MM.1S (cell line): ENCODE measurements at regions not wholly inside any gene's neighbourhood (a gene's known extent, or its start where the extent isn't known, plus 50 kb on each side); places are given as distances from the start of the nearest gene placed in this dataset.

Experiments
- DNase-seq: peaks from one replicate; pipeline ENCODE4 v3.0.0-alpha.2; 2015
- H2AFZ ChIP-seq: fragments of 300-600 bp; sonication (generic); 2 replicates; pipeline ENCODE4 v1.6.0; 2016; ENCODE audit warnings: antibody characterized with exemption, low read length
- H3F3A ChIP-seq: fragments of 300-600 bp; sonication (generic); 2 replicates; pipeline ENCODE4 v1.6.1; 2016; ENCODE audit warnings: mild to moderate bottlenecking, antibody characterized with exemption, low read length, moderate library complexity, mixed read lengths; ENCODE audit not compliant: insufficient read depth
- H3K27ac ChIP-seq: fragments of 300-600 bp; sonication (generic); 2 replicates; pipeline ENCODE4 v1.5.1; 2016; ENCODE audit warnings: mild to moderate bottlenecking, low read length
- H3K27me3 ChIP-seq: fragments of 300-600 bp; sonication (generic); replicated peaks from 2 replicates; pipeline ENCODE4 v1.6.0; 2016; ENCODE audit warnings: low read length; ENCODE audit not compliant: insufficient read depth
- H3K36me3 ChIP-seq: fragments of 300-600 bp; sonication (generic); replicated peaks from 2 replicates; pipeline ENCODE4 v1.6.1; 2016; ENCODE audit warnings: mild to moderate bottlenecking, low read length, mixed read lengths; ENCODE audit not compliant: insufficient read depth
- H3K4me1 ChIP-seq: fragments of 300-600 bp; sonication (generic); 2 replicates; pipeline ENCODE4 v1.6.1; 2016; ENCODE audit warnings: low read length, mixed read lengths
- H3K4me2 ChIP-seq: fragments of 300-600 bp; sonication (generic); 2 replicates; pipeline ENCODE4 v1.6.0; 2016; ENCODE audit warnings: low read depth, low read length
- H3K4me3 ChIP-seq: fragments of 300-600 bp; sonication (generic); 2 replicates; pipeline ENCODE4 v1.5.1; 2016; ENCODE audit warnings: low read length, mixed read lengths
- H3K79me2 ChIP-seq: fragments of 300-600 bp; sonication (generic); 2 replicates; pipeline ENCODE4 v1.6.1; 2016; ENCODE audit warnings: mixed run types, low read length, mixed read lengths
- H3K9ac ChIP-seq: fragments of 300-600 bp; sonication (generic); 2 replicates; pipeline ENCODE4 v1.6.1; 2016; ENCODE audit warnings: low read length, mixed read lengths
- H3K9me2 ChIP-seq: fragments of 300-600 bp; sonication (generic); replicated peaks from 2 replicates; pipeline ENCODE4 v1.6.1; 2016; ENCODE audit warnings: mild to moderate bottlenecking, low read length, mixed read lengths; ENCODE audit not compliant: insufficient read depth
- H3K9me3 ChIP-seq: fragments of 300-600 bp; sonication (generic); replicated peaks from 2 replicates; pipeline ENCODE4 v1.6.1; 2016; ENCODE audit warnings: mild to moderate bottlenecking, low read length, mixed read lengths; ENCODE audit not compliant: insufficient read depth
- H4K20me1 ChIP-seq: fragments of 300-600 bp; sonication (generic); 2 replicates; pipeline ENCODE4 v1.6.1; 2016; ENCODE audit warnings: mild to moderate bottlenecking, low read length, moderate library complexity, mixed read lengths; ENCODE audit not compliant: insufficient read depth
- EZH2 ChIP-seq: fragments of 300-600 bp; sonication (generic); optimal IDR thresholded peaks from 2 replicates; pipeline ENCODE3; 2017; ENCODE audit warnings: low read depth, mild to moderate bottlenecking, antibody characterized with exemption, low read length, mixed read lengths
- EZH2phosphoT487 ChIP-seq: fragments of 300-600 bp; sonication (generic); IDR thresholded peaks from 2 replicates; pipeline ENCODE4 v1.6.1; 2018; ENCODE audit warnings: antibody characterized with exemption, low read length
- TF ChIP-seq, protein P1 (sequence below): fragments of 300-600 bp; sonication (generic); IDR thresholded peaks from 2 replicates; pipeline ENCODE4 v1.5.1; 2016; ENCODE audit warnings: antibody characterized with exemption, low read length, mixed read lengths

- Histone ChIP-seq H3K9ac (no peak overlapping the region), H3K36me3 (no peaks in the 10 kb centered on the region), H3K79me2 (no peaks in the 10 kb centered on the region), H4K20me1 (no peaks in the 10 kb centered on the region), H3K4me1 (no peaks in the 10 kb centered on the region), H3K9me3 (no peaks in the 10 kb centered on the region), H3K27ac (no peak overlapping the region), H3K4me3 (no peak overlapping the region), H3K4me2 (no peak overlapping the region), H3K9me2 (no peaks in the 10 kb centered on the region), H3F3A (no peaks in the 10 kb centered on the region), H3K27me3 (peaks cover 97% of the 10 kb centered on the region), H2AFZ (no peak overlapping the region)
- no peak for DNase-seq
- TF ChIP-seq EZH2phosphoT487 = no peak
- TF ChIP-seq EZH2 = no peak
Observed at GRCh38 chr20:58008413-58008812, 220.0 kb downstream of the ANKRD60 start.

- H3K9ac ChIP-seq = no peak overlapping the region
- no peaks in the 10 kb centered on the region for H3K36me3 ChIP-seq
- TF ChIP-seq EZH2 (no peak), EZH2phosphoT487 (no peak)
- TF ChIP-seq, protein P1, sequence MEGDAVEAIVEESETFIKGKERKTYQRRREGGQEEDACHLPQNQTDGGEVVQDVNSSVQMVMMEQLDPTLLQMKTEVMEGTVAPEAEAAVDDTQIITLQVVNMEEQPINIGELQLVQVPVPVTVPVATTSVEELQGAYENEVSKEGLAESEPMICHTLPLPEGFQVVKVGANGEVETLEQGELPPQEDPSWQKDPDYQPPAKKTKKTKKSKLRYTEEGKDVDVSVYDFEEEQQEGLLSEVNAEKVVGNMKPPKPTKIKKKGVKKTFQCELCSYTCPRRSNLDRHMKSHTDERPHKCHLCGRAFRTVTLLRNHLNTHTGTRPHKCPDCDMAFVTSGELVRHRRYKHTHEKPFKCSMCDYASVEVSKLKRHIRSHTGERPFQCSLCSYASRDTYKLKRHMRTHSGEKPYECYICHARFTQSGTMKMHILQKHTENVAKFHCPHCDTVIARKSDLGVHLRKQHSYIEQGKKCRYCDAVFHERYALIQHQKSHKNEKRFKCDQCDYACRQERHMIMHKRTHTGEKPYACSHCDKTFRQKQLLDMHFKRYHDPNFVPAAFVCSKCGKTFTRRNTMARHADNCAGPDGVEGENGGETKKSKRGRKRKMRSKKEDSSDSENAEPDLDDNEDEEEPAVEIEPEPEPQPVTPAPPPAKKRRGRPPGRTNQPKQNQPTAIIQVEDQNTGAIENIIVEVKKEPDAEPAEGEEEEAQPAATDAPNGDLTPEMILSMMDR = no peak
- no peaks in the 10 kb centered on the region for H3K4me1 ChIP-seq
- no peaks in the 10 kb centered on the region for H4K20me1 ChIP-seq
- no peak for DNase-seq
- H3F3A ChIP-seq = no peaks in the 10 kb centered on the region
- H3K4me3 ChIP-seq = no peak overlapping the region
- no peaks in the 10 kb centered on the region for H3K79me2 ChIP-seq
- no peak overlapping the region for H3K4me2 ChIP-seq
- H3K9me3 ChIP-seq = no peaks in the 10 kb centered on the region
- H3K9me2 ChIP-seq = no peaks in the 10 kb centered on the region
- H3K27me3 ChIP-seq = peaks cover 97% of the 10 kb centered on the region
- H3K27ac ChIP-seq = no peak overlapping the region
- H2AFZ ChIP-seq = no peak overlapping the region
Observed at GRCh38 chr20:58007947-58008346, 220.5 kb downstream of the ANKRD60 start.

- H3K79me2 ChIP-seq = no peaks in the 10 kb centered on the region
- no peaks in the 10 kb centered on the region for H3F3A ChIP-seq
- H3K4me2 ChIP-seq = no peak overlapping the region
- no peaks in the 10 kb centered on the region for H3K4me1 ChIP-seq
- H3K4me3 ChIP-seq = no peak overlapping the region
- no peaks in the 10 kb centered on the region for H3K36me3 ChIP-seq
- H3K9me2 ChIP-seq = no peaks in the 10 kb centered on the region
- H3K27me3 ChIP-seq = peaks cover 94% of the 10 kb centered on the region
- H2AFZ ChIP-seq = no peak overlapping the region
- H3K9ac ChIP-seq = no peak overlapping the region
- no peaks in the 10 kb centered on the region for H4K20me1 ChIP-seq
- DNase-seq = no peak
- H3K9me3 ChIP-seq = no peaks in the 10 kb centered on the region
- TF ChIP-seq, protein P1 = no peak
- no peak overlapping the region for H3K27ac ChIP-seq
Observed at GRCh38 chr20:58006346-58007316, 221.8 kb downstream of the ANKRD60 start.
